Activated CD4-positive, alpha-beta T cell treated with anti-CD3 and anti-CD28 coated beads, Interleukin-2, amount 50 U/mL, for 16 hours (primary cell): ENCODE measurements at regions not wholly inside any gene's neighbourhood (a gene's known extent, or its start where the extent isn't known, plus 50 kb on each side); places are given as distances from the start of the nearest gene placed in this dataset.
"Not testable (repeated sequence)": the region's sequence is repeated elsewhere in the genome, so short reads cannot be mapped to it uniquely, and the experiment has no call there.

Source experiments
- DNase-seq: peaks from one replicate; pipeline ENCODE4 v3.0.0-alpha.2; 2020

GRCh38 chr1:610538-610937 is 75.9 kb downstream of the OR4F16 start:
- not testable (repeated sequence) for DNase-seq

- DNase-seq, result not testable (repeated sequence)
Observed at GRCh38 chr1:609161-609560, 77.3 kb downstream of the OR4F16 start.

GRCh38 chr1:605279-605678 is 81.2 kb downstream of the OR4F16 start:
- peak; percentile 20 for DNase-seq

GRCh38 chr1:588211-588610 is 98.2 kb downstream of the OR4F16 start:
- DNase-seq, result not testable (repeated sequence)

- DNase-seq, result peak; percentile 50
Observed at GRCh38 chr1:585992-586391, 100.5 kb downstream of the OR4F16 start.
